MM.1S (cell line): ENCODE measurements at regions not wholly inside any gene's neighbourhood (a gene's known extent, or its start where the extent isn't known, plus 50 kb on each side); places are given as distances from the start of the nearest gene placed in this dataset.

Experiments used
- DNase-seq: peaks from one replicate; pipeline ENCODE4 v3.0.0-alpha.2; 2015
- H2AFZ ChIP-seq: fragments of 300-600 bp; sonication (generic); 2 replicates; pipeline ENCODE4 v1.6.0; 2016; ENCODE audit warnings: antibody characterized with exemption, low read length
- H3F3A ChIP-seq: fragments of 300-600 bp; sonication (generic); 2 replicates; pipeline ENCODE4 v1.6.1; 2016; ENCODE audit warnings: mild to moderate bottlenecking, antibody characterized with exemption, low read length, moderate library complexity, mixed read lengths; ENCODE audit not compliant: insufficient read depth
- H3K27ac ChIP-seq: fragments of 300-600 bp; sonication (generic); 2 replicates; pipeline ENCODE4 v1.5.1; 2016; ENCODE audit warnings: mild to moderate bottlenecking, low read length
- H3K27me3 ChIP-seq: fragments of 300-600 bp; sonication (generic); replicated peaks from 2 replicates; pipeline ENCODE4 v1.6.0; 2016; ENCODE audit warnings: low read length; ENCODE audit not compliant: insufficient read depth
- H3K36me3 ChIP-seq: fragments of 300-600 bp; sonication (generic); replicated peaks from 2 replicates; pipeline ENCODE4 v1.6.1; 2016; ENCODE audit warnings: mild to moderate bottlenecking, low read length, mixed read lengths; ENCODE audit not compliant: insufficient read depth
- H3K4me1 ChIP-seq: fragments of 300-600 bp; sonication (generic); 2 replicates; pipeline ENCODE4 v1.6.1; 2016; ENCODE audit warnings: low read length, mixed read lengths
- H3K4me2 ChIP-seq: fragments of 300-600 bp; sonication (generic); 2 replicates; pipeline ENCODE4 v1.6.0; 2016; ENCODE audit warnings: low read depth, low read length
- H3K4me3 ChIP-seq: fragments of 300-600 bp; sonication (generic); 2 replicates; pipeline ENCODE4 v1.5.1; 2016; ENCODE audit warnings: low read length, mixed read lengths
- H3K79me2 ChIP-seq: fragments of 300-600 bp; sonication (generic); 2 replicates; pipeline ENCODE4 v1.6.1; 2016; ENCODE audit warnings: mixed run types, low read length, mixed read lengths
- H3K9ac ChIP-seq: fragments of 300-600 bp; sonication (generic); 2 replicates; pipeline ENCODE4 v1.6.1; 2016; ENCODE audit warnings: low read length, mixed read lengths
- H3K9me2 ChIP-seq: fragments of 300-600 bp; sonication (generic); replicated peaks from 2 replicates; pipeline ENCODE4 v1.6.1; 2016; ENCODE audit warnings: mild to moderate bottlenecking, low read length, mixed read lengths; ENCODE audit not compliant: insufficient read depth
- H3K9me3 ChIP-seq: fragments of 300-600 bp; sonication (generic); replicated peaks from 2 replicates; pipeline ENCODE4 v1.6.1; 2016; ENCODE audit warnings: mild to moderate bottlenecking, low read length, mixed read lengths; ENCODE audit not compliant: insufficient read depth
- H4K20me1 ChIP-seq: fragments of 300-600 bp; sonication (generic); 2 replicates; pipeline ENCODE4 v1.6.1; 2016; ENCODE audit warnings: mild to moderate bottlenecking, low read length, moderate library complexity, mixed read lengths; ENCODE audit not compliant: insufficient read depth
- EZH2 ChIP-seq: fragments of 300-600 bp; sonication (generic); optimal IDR thresholded peaks from 2 replicates; pipeline ENCODE3; 2017; ENCODE audit warnings: low read depth, mild to moderate bottlenecking, antibody characterized with exemption, low read length, mixed read lengths
- EZH2phosphoT487 ChIP-seq: fragments of 300-600 bp; sonication (generic); IDR thresholded peaks from 2 replicates; pipeline ENCODE4 v1.6.1; 2018; ENCODE audit warnings: antibody characterized with exemption, low read length
- TF ChIP-seq, protein P1 (sequence below): fragments of 300-600 bp; sonication (generic); IDR thresholded peaks from 2 replicates; pipeline ENCODE4 v1.5.1; 2016; ENCODE audit warnings: antibody characterized with exemption, low read length, mixed read lengths

DNA sequence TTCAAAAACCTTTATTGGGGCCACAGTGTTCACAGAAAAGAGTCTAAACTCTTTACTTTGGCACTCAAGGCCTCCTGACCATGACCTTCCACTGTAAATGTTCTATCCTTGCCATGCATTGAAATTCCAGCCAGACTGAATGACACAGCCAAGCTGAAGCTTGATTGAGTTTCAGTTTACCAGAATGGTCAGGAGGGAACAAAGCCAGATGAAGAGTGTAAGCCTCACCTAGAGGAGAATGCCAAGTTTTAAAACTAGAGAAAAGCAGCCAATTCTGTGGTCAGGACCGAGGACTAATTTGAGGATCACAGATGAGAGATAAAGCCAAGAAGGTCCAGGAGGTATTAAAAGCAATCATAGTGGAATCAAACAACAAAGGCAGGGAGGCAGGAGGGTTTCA is 215.3 kb downstream of the KCNA4 start:
- H3K27ac ChIP-seq, result no peak overlapping the region
- H3K4me1 ChIP-seq, result no peaks in the 10 kb centered on the region
- no peak overlapping the region for H3K4me2 ChIP-seq
- no peaks in the 10 kb centered on the region for H3K9me3 ChIP-seq
- no peaks in the 10 kb centered on the region for H4K20me1 ChIP-seq
- no peaks in the 10 kb centered on the region for H3K27me3 ChIP-seq
- H3K79me2 ChIP-seq, result no peaks in the 10 kb centered on the region
- no peak overlapping the region for H3K4me3 ChIP-seq
- no peak for DNase-seq
- no peak overlapping the region for H2AFZ ChIP-seq
- H3K9ac ChIP-seq, result no peak overlapping the region
- H3K36me3 ChIP-seq, result no peaks in the 10 kb centered on the region
- no peaks in the 10 kb centered on the region for H3F3A ChIP-seq
- TF ChIP-seq EZH2phosphoT487, result no peak
- no peak for TF ChIP-seq EZH2
- H3K9me2 ChIP-seq, result no peaks in the 10 kb centered on the region

DNA sequence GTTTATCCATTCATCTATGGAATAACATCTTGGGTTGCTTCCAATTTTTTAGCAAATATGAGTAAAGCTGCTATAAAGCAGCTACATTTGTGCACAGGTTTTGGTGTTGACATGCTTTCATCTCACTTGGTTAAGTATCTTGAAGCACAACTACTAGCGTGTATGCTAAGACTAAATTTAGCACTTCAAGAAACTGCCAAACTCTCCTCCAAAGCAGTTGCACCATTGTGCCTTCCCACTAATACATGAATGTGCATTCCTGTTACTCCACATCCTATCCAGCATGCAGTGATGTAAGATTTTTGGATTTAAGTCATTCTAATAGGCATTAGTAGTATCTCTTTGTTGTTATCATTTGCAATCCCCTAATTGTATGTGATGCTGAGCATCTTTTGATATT is 230.7 kb downstream of the KCNA4 start:
- Histone ChIP-seq H2AFZ (no peak overlapping the region), H3K9ac (no peak overlapping the region), H3K27ac (no peak overlapping the region), H3K9me2 (no peaks in the 10 kb centered on the region), H4K20me1 (no peaks in the 10 kb centered on the region), H3F3A (no peaks in the 10 kb centered on the region), H3K4me3 (no peak overlapping the region), H3K9me3 (no peaks in the 10 kb centered on the region), H3K4me2 (no peak overlapping the region), H3K79me2 (no peaks in the 10 kb centered on the region), H3K36me3 (no peaks in the 10 kb centered on the region), H3K27me3 (no peaks in the 10 kb centered on the region), H3K4me1 (no peaks in the 10 kb centered on the region)
- TF ChIP-seq, protein P1, sequence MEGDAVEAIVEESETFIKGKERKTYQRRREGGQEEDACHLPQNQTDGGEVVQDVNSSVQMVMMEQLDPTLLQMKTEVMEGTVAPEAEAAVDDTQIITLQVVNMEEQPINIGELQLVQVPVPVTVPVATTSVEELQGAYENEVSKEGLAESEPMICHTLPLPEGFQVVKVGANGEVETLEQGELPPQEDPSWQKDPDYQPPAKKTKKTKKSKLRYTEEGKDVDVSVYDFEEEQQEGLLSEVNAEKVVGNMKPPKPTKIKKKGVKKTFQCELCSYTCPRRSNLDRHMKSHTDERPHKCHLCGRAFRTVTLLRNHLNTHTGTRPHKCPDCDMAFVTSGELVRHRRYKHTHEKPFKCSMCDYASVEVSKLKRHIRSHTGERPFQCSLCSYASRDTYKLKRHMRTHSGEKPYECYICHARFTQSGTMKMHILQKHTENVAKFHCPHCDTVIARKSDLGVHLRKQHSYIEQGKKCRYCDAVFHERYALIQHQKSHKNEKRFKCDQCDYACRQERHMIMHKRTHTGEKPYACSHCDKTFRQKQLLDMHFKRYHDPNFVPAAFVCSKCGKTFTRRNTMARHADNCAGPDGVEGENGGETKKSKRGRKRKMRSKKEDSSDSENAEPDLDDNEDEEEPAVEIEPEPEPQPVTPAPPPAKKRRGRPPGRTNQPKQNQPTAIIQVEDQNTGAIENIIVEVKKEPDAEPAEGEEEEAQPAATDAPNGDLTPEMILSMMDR, result no peak
- TF ChIP-seq EZH2 (no peak), EZH2phosphoT487 (no peak)
- DNase-seq, result no peak

DNA sequence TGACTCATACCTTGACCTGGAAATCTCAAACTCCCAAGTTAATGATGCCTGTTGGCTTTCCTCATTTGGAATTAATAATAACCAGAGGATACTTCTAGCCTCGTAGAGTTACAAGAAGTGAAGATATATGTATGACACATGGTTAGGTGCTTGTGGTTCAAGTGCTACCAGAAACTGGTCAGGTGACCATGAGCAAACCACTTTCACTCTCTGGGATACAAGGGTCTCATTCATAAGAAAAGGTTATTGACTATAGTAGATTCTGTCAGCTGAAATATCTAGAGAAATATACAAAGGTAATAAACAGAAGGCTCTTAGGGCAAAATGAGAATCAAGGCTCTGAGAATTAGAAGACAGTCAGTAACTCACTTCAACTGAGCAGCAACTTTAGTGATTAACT is 233.3 kb downstream of the KCNA4 start:
- H3K27me3 ChIP-seq, result no peaks in the 10 kb centered on the region
- H3K36me3 ChIP-seq, result no peaks in the 10 kb centered on the region
- H3F3A ChIP-seq, result no peaks in the 10 kb centered on the region
- no peak overlapping the region for H3K4me2 ChIP-seq
- H3K9me2 ChIP-seq, result no peaks in the 10 kb centered on the region
- DNase-seq, result no peak
- no peak for TF ChIP-seq EZH2
- no peak overlapping the region for H3K4me3 ChIP-seq
- H3K9ac ChIP-seq, result no peak overlapping the region
- H3K27ac ChIP-seq, result no peak overlapping the region
- H4K20me1 ChIP-seq, result no peaks in the 10 kb centered on the region
- no peak overlapping the region for H2AFZ ChIP-seq
- no peaks in the 10 kb centered on the region for H3K4me1 ChIP-seq
- no peaks in the 10 kb centered on the region for H3K79me2 ChIP-seq
- no peaks in the 10 kb centered on the region for H3K9me3 ChIP-seq

DNA sequence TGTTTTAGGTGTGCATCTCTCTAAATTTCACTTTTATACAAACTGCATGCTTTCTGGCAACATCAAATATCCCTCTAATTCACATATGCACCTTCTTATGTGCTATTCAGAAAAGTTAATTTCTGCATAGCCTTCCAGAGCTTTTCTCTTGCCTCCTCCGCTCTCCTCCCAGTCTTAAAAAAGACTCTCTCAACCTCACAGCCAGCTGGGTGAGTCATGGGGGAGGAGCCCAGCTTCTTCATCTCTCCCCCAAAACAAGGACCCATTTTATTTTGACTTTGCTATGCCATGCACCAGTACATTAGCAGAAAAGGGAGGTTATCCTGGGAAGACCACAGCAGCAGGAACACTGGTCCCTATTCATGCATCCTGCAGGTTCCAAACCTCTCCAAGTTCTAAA is 234.4 kb downstream of the KCNA4 start:
- no peaks in the 10 kb centered on the region for H3K9me3 ChIP-seq
- no peaks in the 10 kb centered on the region for H3F3A ChIP-seq
- no peak overlapping the region for H2AFZ ChIP-seq
- H3K4me2 ChIP-seq, result no peak overlapping the region
- DNase-seq, result no peak
- no peaks in the 10 kb centered on the region for H4K20me1 ChIP-seq
- no peaks in the 10 kb centered on the region for H3K27me3 ChIP-seq
- TF ChIP-seq EZH2phosphoT487 (no peak), EZH2 (no peak)
- TF ChIP-seq, protein P1, result no peak
- no peaks in the 10 kb centered on the region for H3K36me3 ChIP-seq
- H3K27ac ChIP-seq, result no peak overlapping the region
- no peaks in the 10 kb centered on the region for H3K4me1 ChIP-seq
- no peaks in the 10 kb centered on the region for H3K79me2 ChIP-seq
- H3K9me2 ChIP-seq, result no peaks in the 10 kb centered on the region
- H3K4me3 ChIP-seq, result no peak overlapping the region
- H3K9ac ChIP-seq, result no peak overlapping the region
